ENCODE measurements at regions not wholly inside any gene's neighbourhood (a gene's known extent, or its start where the extent isn't known, plus 50 kb on each side); places are given as distances from the start of the nearest gene placed in this dataset.

GRCh38 chr15:46166750-46167149 lies 531.9 kb downstream of the SQOR start:
- no peaks in the 10 kb centered on the region for H3K9me1 ChIP-seq (ENCODE audit: insufficient read depth, low read length)
- POLR2A ChIA-PET (ENCODE audit: unreplicated experiment): no interaction called here
- in situ Hi-C loops (cut with MboI; ENCODE audit: low sequenced_read_pairs): no loop called here
- WGBS, 2 experiments (ENCODE audit: extremely low coverage in 2 of 2, insufficient read length in 1 of 2): no CpG with 5 or more reads among the region's 1 CpG
- no peak overlapping the region for H3K4ac ChIP-seq (ENCODE audit: low read depth, low read length)
- H2BK5ac ChIP-seq (ENCODE audit: low read depth, low read length, poor library complexity, severe bottlenecking): no peak overlapping the region
- H2AFZ ChIP-seq (replicated peaks; ENCODE audit: low read length, poor library complexity): no peak overlapping the region
- no peak overlapping the region for H4K8ac ChIP-seq (ENCODE audit: low read depth in 2 of 2, low read length in 2 of 2)
- H4K91ac ChIP-seq (ENCODE audit: insufficient read depth, low read depth, low read length): no peak overlapping the region
- no peak overlapping the region for H2AK9ac ChIP-seq (replicated peaks; ENCODE audit: low read depth, low read length, poor library complexity)
- H3K23ac ChIP-seq (ENCODE audit: low read depth, low read length): no peak overlapping the region
- H3K79me1 ChIP-seq (ENCODE audit: low read depth in 1 of 2, low read length in 2 of 2): no peaks in the 10 kb centered on the region
- no peak overlapping the region for H2BK15ac ChIP-seq (ENCODE audit: low read depth, low read length)
- no peak overlapping the region for H3K4me3 ChIP-seq (ENCODE audit: insufficient read depth, low read depth, low read length)
- CTCF ChIA-PET: no interaction called here
- H3K18ac ChIP-seq (ENCODE audit: low read depth, low read length): no peak overlapping the region
- H4K20me1 ChIP-seq (ENCODE audit: insufficient read depth, low read length): no peaks in the 10 kb centered on the region
- dilution Hi-C loops (cut with HindIII; ENCODE audit: low sequenced_read_pairs, unreplicated experiment): no loop called here
- no peak overlapping the region for H4K5ac ChIP-seq (ENCODE audit: low read depth, low read length)
- ATAC-seq (ENCODE audit: low read depth) (no peak), DNase-seq (no peak)
- no TSS peak for BruUV-seq (replicated peaks)
- H3K27ac ChIP-seq (ENCODE audit: insufficient read depth, low read length): no peak overlapping the region
- no peak overlapping the region for H3K14ac ChIP-seq (replicated peaks; ENCODE audit: low read depth, low read length)
- no peak overlapping the region for H2BK20ac ChIP-seq (ENCODE audit: low read depth, low read length)
- no peak overlapping the region for H3K4me2 ChIP-seq (ENCODE audit: low read depth, low read length)
- no peaks in the 10 kb centered on the region for H3K4me1 ChIP-seq (ENCODE audit: control insufficient read depth, insufficient read depth, low read length)
- no peak overlapping the region for H3K56ac ChIP-seq (ENCODE audit: extremely low read depth, insufficient read depth, low read length)
- no peak overlapping the region for H3K9ac ChIP-seq (ENCODE audit: low read depth, low read length)
- no peaks in the 10 kb centered on the region for H3K36me3 ChIP-seq (ENCODE audit: control insufficient read depth, insufficient read depth, low read length)
- no peaks in the 10 kb centered on the region for H3K27me3 ChIP-seq (ENCODE audit: control insufficient read depth, insufficient read depth, low read length)
- intact Hi-C loops (cut with micrococcal nuclease): no loop called here
- TF ChIP-seq SMC3 (IDR thresholded peaks at IDR 0.05; ENCODE audit: low read depth, low read length) (no peak), BHLHE40 (IDR thresholded peaks at IDR 0.05; ENCODE audit: low read depth, low read length) (no peak), RCOR1 (IDR thresholded peaks at IDR 0.05; ENCODE audit: insufficient replicate concordance, low read length) (no peak), RAD21 (IDR thresholded peaks at IDR 0.05; ENCODE audit: low read length) (no peak), MAZ (IDR thresholded peaks at IDR 0.05; ENCODE audit: borderline replicate concordance, low read depth, low read length) (no peak), CEBPB (IDR thresholded peaks at IDR 0.05; ENCODE audit: low read depth, low read length) (no peak)
- H2AK5ac ChIP-seq (ENCODE audit: low read depth, low read length): no peak overlapping the region
- H3K9me3 ChIP-seq (ENCODE audit: control insufficient read depth, insufficient read depth, low read length): peaks cover 3% of the 10 kb centered on the region; the same call in 1 of the 2 replicates
- H2BK120ac ChIP-seq (ENCODE audit: low read depth, low read length): no peak overlapping the region

All from IMR-90 (cell line).